Peyer's patch (tissue), 4 donors: ENCODE measurements at regions not wholly inside any gene's neighbourhood (a gene's known extent, or its start where the extent isn't known, plus 50 kb on each side); places are given as distances from the start of the nearest gene placed in this dataset.

ENCODE experiments used
- DNase-seq, 3 donors: peaks; one replicate each; pipeline ENCODE4 v3.0.0-alpha.2; 2017 to 2019
- H3K27ac ChIP-seq, 4 donors: fragments of 200-600 bp; sonication (generic); one replicate each; pipeline ENCODE4 v1.5.1; 2016 to 2019
- H3K27me3 ChIP-seq, 2 donors: fragments of 200-600 bp; sonication (generic); one replicate each; pipeline ENCODE4 v1.5.1; 2019
- H3K36me3 ChIP-seq, 3 donors: fragments of 200-600 bp; sonication (generic); one replicate each; pipeline ENCODE4 v1.5.1; 2016 to 2019
- H3K4me1 ChIP-seq, 4 donors: fragments of 200-600 bp; sonication (generic); one replicate each; pipeline ENCODE4 v1.5.1; 2016 to 2019
- H3K4me3 ChIP-seq, 4 donors: fragments of 200-600 bp; sonication (generic); 1 replicate in 3 of 4; 2 replicates in 1 of 4; pipeline ENCODE4 v1.5.1; 2016 to 2019; ENCODE audit warnings: mild to moderate bottlenecking in 1 of 4
- H3K9me3 ChIP-seq, 4 donors: fragments of 200-600 bp; sonication (generic); one replicate each; pipeline ENCODE4 v1.5.1; 2016 to 2019; ENCODE audit warnings: mild to moderate bottlenecking in 1 of 4
- CTCF ChIP-seq, 6 experiments: fragments of 450-650 bp in 4 of 6; fragments of 200-600 bp in 2 of 6; sonication (generic) in 1 of 6; IDR thresholded peaks; one replicate each; pipeline ENCODE4 v1.5.1; 2017 to 2019; ENCODE audit warnings: antibody characterized with exemption in 6 of 6, mild to moderate bottlenecking in 3 of 6, moderate library complexity in 1 of 6
- POLR2A ChIP-seq, 2 donors: fragments of 450-650 bp; IDR thresholded peaks; one replicate each; pipeline ENCODE4 v1.5.1; 2017; ENCODE audit warnings: antibody characterized with exemption in 2 of 2, mild to moderate bottlenecking in 2 of 2, moderate library complexity in 2 of 2

- no peaks in the 10 kb centered on the region for H3K36me3 ChIP-seq
- no peak for DNase-seq
- H3K9me3 ChIP-seq: no peaks in the 10 kb centered on the region
- no peak overlapping the region for H3K4me3 ChIP-seq
- H3K27ac ChIP-seq: no peak overlapping the region
- H3K27me3 ChIP-seq: no peaks in the 10 kb centered on the region
- peaks cover 0 to 18% (median 0%) of the 10 kb centered on the region in 4 donors for H3K4me1 ChIP-seq
- TF ChIP-seq POLR2A (IDR thresholded peaks at IDR 0.05) (no peak), CTCF (IDR thresholded peaks at IDR 0.05) (no peak)
Measured at GRCh38 chr2:200159829-200160781, 146.4 kb upstream of the SPATS2L start.

- Histone ChIP-seq H3K27me3 (no peaks in the 10 kb centered on the region), H3K4me1 (peaks cover 0 to 18% (median 0%) of the 10 kb centered on the region in 4 donors), H3K4me3 (no peak overlapping the region), H3K9me3 (peaks cover 0 to 6% (median 0%) of the 10 kb centered on the region in 4 donors), H3K27ac (no peak overlapping the region), H3K36me3 (no peaks in the 10 kb centered on the region)
- TF ChIP-seq POLR2A (IDR thresholded peaks at IDR 0.05) (no peak), CTCF (IDR thresholded peaks at IDR 0.05) (no peak)
- DNase-seq: no peak
Measured at GRCh38 chr2:200161458-200161857, 145.0 kb upstream of the SPATS2L start.

GRCh38 chr2:200165687-200166086 lies 140.8 kb upstream of the SPATS2L start:
- H3K36me3 ChIP-seq: no peaks in the 10 kb centered on the region
- peaks cover 0 to 6% (median 0%) of the 10 kb centered on the region in 4 donors for H3K9me3 ChIP-seq
- H3K27ac ChIP-seq: no peak overlapping the region
- no peak for DNase-seq
- TF ChIP-seq CTCF (IDR thresholded peaks at IDR 0.05): no peak
- peaks cover 0 to 6% (median 0%) of the 10 kb centered on the region in 4 donors for H3K4me1 ChIP-seq
- H3K4me3 ChIP-seq: no peak overlapping the region
- H3K27me3 ChIP-seq: no peaks in the 10 kb centered on the region

- H3K27ac ChIP-seq: no peak overlapping the region
- H3K27me3 ChIP-seq: no peaks in the 10 kb centered on the region
- DNase-seq: no peak
- no peaks in the 10 kb centered on the region for H3K36me3 ChIP-seq
- H3K4me1 ChIP-seq: peaks cover 0 to 1% (median 0%) of the 10 kb centered on the region in 4 donors
- peaks cover 0 to 6% (median 0%) of the 10 kb centered on the region in 4 donors for H3K9me3 ChIP-seq
- TF ChIP-seq CTCF (IDR thresholded peaks at IDR 0.05) (no peak), POLR2A (IDR thresholded peaks at IDR 0.05) (no peak)
- no peak overlapping the region for H3K4me3 ChIP-seq
Measured at GRCh38 chr2:200168641-200169555, 137.6 kb upstream of the SPATS2L start.

- TF ChIP-seq POLR2A (IDR thresholded peaks at IDR 0.05) (no peak), CTCF (IDR thresholded peaks at IDR 0.05) (no peak)
- Histone ChIP-seq H3K4me1 (no peaks in the 10 kb centered on the region), H3K27me3 (no peaks in the 10 kb centered on the region), H3K27ac (no peak overlapping the region), H3K4me3 (no peak overlapping the region), H3K36me3 (no peaks in the 10 kb centered on the region), H3K9me3 (peaks cover 0 to 6% (median 0%) of the 10 kb centered on the region in 4 donors)
- no peak for DNase-seq
Measured at GRCh38 chr2:200170221-200170620, 136.3 kb upstream of the SPATS2L start.
